ENCODE measurements at regions not wholly inside any gene's neighbourhood (a gene's known extent, or its start where the extent isn't known, plus 50 kb on each side); places are given as distances from the start of the nearest gene placed in this dataset.

GRCh38 chr12:24297516-24297915 lies 348.0 kb upstream of the SOX5 start:
- no peak overlapping the region for H3K9ac ChIP-seq (ENCODE audit: low read length)
- no peak for TF ChIP-seq EGR1 (IDR thresholded peaks at IDR 0.05; ENCODE audit: low read depth)
- TF ChIP-seq EZH2 (IDR thresholded peaks at IDR 0.05): no peak
- TF ChIP-seq ZFX (IDR thresholded peaks at IDR 0.05): no peak
- TF ChIP-seq CEBPB (IDR thresholded peaks at IDR 0.05; ENCODE audit: low read depth): no peak
- TF ChIP-seq JUND (IDR thresholded peaks at IDR 0.05): no peak
- TF ChIP-seq SIN3A (IDR thresholded peaks at IDR 0.05; ENCODE audit: low read depth): no peak
- no peak for TF ChIP-seq TCF7L2 (IDR thresholded peaks at IDR 0.05; ENCODE audit: borderline replicate concordance, extremely low read depth, insufficient read depth, insufficient read length)
- TF ChIP-seq EZH2phosphoT487 (IDR thresholded peaks at IDR 0.05; ENCODE audit: borderline replicate concordance): no peak
- TF ChIP-seq RAD21 (IDR thresholded peaks at IDR 0.05; ENCODE audit: low read depth): no peak
- H3K4me2 ChIP-seq (ENCODE audit: low read length): no peak overlapping the region
- no TSS peak for BruUV-seq (replicated peaks)
- intact Hi-C loops (cut with micrococcal nuclease): no loop called here
- ChIA-PET CTCF (no interaction called here), RAD21 (ENCODE audit: low non-redundant PET in 1 of 2, low total read pairs in 2 of 2, uncharacterized antibody in 2 of 2, unreplicated experiment in 2 of 2) (no interaction called here), POLR2A (no interaction called here)
- H4K20me1 ChIP-seq (ENCODE audit: insufficient read depth): no peaks in the 10 kb centered on the region
- ATAC-seq (no peak), DNase-seq (ENCODE audit: low read depth, low spot score) (no peak)
- no peaks in the 10 kb centered on the region for H3K27me3 ChIP-seq (ENCODE audit: insufficient read depth, low read length)
- no peaks in the 10 kb centered on the region for H3K9me2 ChIP-seq (ENCODE audit: insufficient read depth)
- H3K4me3 ChIP-seq (replicated peaks in 1 of 2; ENCODE audit: low read depth in 1 of 2, low read length in 2 of 2): no peak overlapping the region
- H3K36me3 ChIP-seq (ENCODE audit: control insufficient read depth in 1 of 2, insufficient read depth in 2 of 2, low read length in 2 of 2): no peaks in the 10 kb centered on the region
- no peaks in the 10 kb centered on the region for H3K4me1 ChIP-seq (ENCODE audit: control insufficient read depth in 1 of 2, insufficient read depth in 2 of 2, low read length in 2 of 2)
- peaks cover 8 to 47% of the 10 kb centered on the region in 2 experiments; a peak in 2 of 4 replicates for H3K9me3 ChIP-seq (ENCODE audit: control insufficient read depth in 1 of 2, insufficient read depth in 1 of 2, low read depth in 1 of 2, low read length in 2 of 2)
- H2AFZ ChIP-seq (ENCODE audit: low read depth, low read length, poor library complexity, severe bottlenecking): no peak overlapping the region
- H3K27ac ChIP-seq (ENCODE audit: low read depth, low read length): no peak overlapping the region
- H3K79me2 ChIP-seq (ENCODE audit: insufficient read depth, low read length): no peaks in the 10 kb centered on the region

- CTCF ChIA-PET: no interaction called here
- TF ChIP-seq POLR2A (IDR thresholded peaks at IDR 0.05; ENCODE audit: borderline replicate concordance, extremely low read depth, insufficient read depth, insufficient read length) (no peak), CTCF (IDR thresholded peaks at IDR 0.05 in 2 of 3, conservative IDR thresholded peaks at IDR 0.05 in 1 of 3; ENCODE audit: borderline replicate concordance in 1 of 3, insufficient read depth in 1 of 3, low read depth in 2 of 3, low read length in 2 of 3) (no peak), CEBPB (IDR thresholded peaks at IDR 0.05; ENCODE audit: low read depth) (no peak), CBX3 (IDR thresholded peaks at IDR 0.05; ENCODE audit: low read depth) (no peak), ELF1 (IDR thresholded peaks at IDR 0.05; ENCODE audit: borderline replicate concordance, low read depth) (no peak)
- ATAC-seq: no peak
Measured at GRCh38 chr12:24293549-24293948, 344.1 kb upstream of the SOX5 start.

More at GRCh38 chr12:24293549-24293948, 344.1 kb upstream of the SOX5 start:
- ChIA-PET POLR2A (no interaction called here), RAD21 (ENCODE audit: low non-redundant PET in 1 of 2, low total read pairs in 2 of 2, uncharacterized antibody in 2 of 2, unreplicated experiment in 2 of 2) (no interaction called here)
- intact Hi-C loops (cut with micrococcal nuclease): no loop called here
- no TSS peak for BruUV-seq (replicated peaks)
- Histone ChIP-seq H3K4me1 (ENCODE audit: control insufficient read depth in 1 of 2, insufficient read depth in 2 of 2, low read length in 2 of 2) (no peaks in the 10 kb centered on the region), H3K79me2 (ENCODE audit: insufficient read depth, low read length) (no peaks in the 10 kb centered on the region), H2AFZ (ENCODE audit: low read depth, low read length, poor library complexity, severe bottlenecking) (no peak overlapping the region), H3K36me3 (ENCODE audit: control insufficient read depth in 1 of 2, insufficient read depth in 2 of 2, low read length in 2 of 2) (no peaks in the 10 kb centered on the region), H3K4me3 (replicated peaks in 1 of 2; ENCODE audit: low read depth in 1 of 2, low read length in 2 of 2) (no peak overlapping the region), H3K4me2 (ENCODE audit: low read length) (no peak overlapping the region), H3K9me3 (ENCODE audit: control insufficient read depth in 1 of 2, insufficient read depth in 1 of 2, low read depth in 1 of 2, low read length in 2 of 2) (peaks cover 4 to 28% of the 10 kb centered on the region in 2 experiments; a peak in 2 of 4 replicates), H3K9me2 (ENCODE audit: insufficient read depth) (no peaks in the 10 kb centered on the region), H4K20me1 (ENCODE audit: insufficient read depth) (no peaks in the 10 kb centered on the region), H3K27ac (ENCODE audit: low read depth, low read length) (no peak overlapping the region), H3K9ac (ENCODE audit: low read length) (no peak overlapping the region), H3K27me3 (ENCODE audit: insufficient read depth, low read length) (no peaks in the 10 kb centered on the region)
- no peak for DNase-seq (ENCODE audit: low read depth, low spot score)

Data from HCT116 (cell line).